Stimulated activated naive CD8-positive, alpha-beta T cell treated with anti-CD3 and anti-CD28 coated beads, Interleukin-15, amount 100 ng/mL, for 72 hours (primary cell): ENCODE measurements at regions not wholly inside any gene's neighbourhood (a gene's known extent, or its start where the extent isn't known, plus 50 kb on each side); places are given as distances from the start of the nearest gene placed in this dataset.

Experiments used
- ATAC-seq: fragments of 150-1000 bp; cut with Tn5 transposase; 2 replicates; pipeline ENCODE4 v1.10.0; 2021; ENCODE audit warnings: mild to moderate bottlenecking, moderate library complexity
- DNase-seq, 2 donors: peaks; one replicate each; pipeline ENCODE4 v3.0.0; 2021 to 2022
- H3K27ac Mint-ChIP-seq, 2 donors: one replicate each; pipeline ENCODE4 v1.8.0; 2022; ENCODE audit warnings: mild to moderate bottlenecking in 2 of 2, mixed read lengths in 2 of 2, moderate library complexity in 2 of 2
- H3K27me3 Mint-ChIP-seq: one replicate; pipeline ENCODE4 v1.8.0; 2022; ENCODE audit warnings: mixed read lengths
- H3K4me1 Mint-ChIP-seq: one replicate; pipeline ENCODE4 v1.8.0; 2022; ENCODE audit warnings: mild to moderate bottlenecking, mixed read lengths
- H3K4me3 Mint-ChIP-seq, 2 donors: one replicate each; pipeline ENCODE4 v1.8.0; 2022; ENCODE audit warnings: mild to moderate bottlenecking in 2 of 2, mixed read lengths in 2 of 2, moderate library complexity in 1 of 2
- H3K9me3 Mint-ChIP-seq, 2 donors: one replicate each; pipeline ENCODE4 v1.8.0; 2022; ENCODE audit warnings: mixed read lengths in 2 of 2

DNA sequence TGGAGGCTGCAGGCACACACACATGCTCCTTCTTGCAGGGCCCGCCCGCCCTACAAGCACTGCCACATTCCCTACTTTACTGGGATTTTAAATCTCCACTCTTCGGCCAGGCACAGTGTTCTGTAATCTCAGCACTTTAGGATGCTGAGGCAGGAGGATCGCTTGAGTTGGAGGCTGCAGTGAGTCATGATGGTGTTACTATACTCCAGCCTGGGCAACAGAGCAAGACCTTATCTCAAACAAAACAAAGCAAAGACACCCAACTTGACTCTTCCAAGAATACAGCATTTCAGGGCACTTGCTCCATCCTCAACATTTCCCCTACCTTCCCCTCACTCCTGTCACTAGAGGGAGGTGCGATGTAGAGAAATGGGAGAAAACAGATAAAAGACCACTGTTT, 194.0 kb downstream of the MYLK4 start:
- H3K9me3 Mint-ChIP-seq: no peaks in the 10 kb centered on the region
- H3K4me1 Mint-ChIP-seq: peaks cover 6% of the 10 kb centered on the region
- no peak overlapping the region for H3K4me3 Mint-ChIP-seq
- ATAC-seq (no peak), DNase-seq (no peak)
- H3K27me3 Mint-ChIP-seq: peaks cover 86% of the 10 kb centered on the region
- no peak overlapping the region for H3K27ac Mint-ChIP-seq

DNA sequence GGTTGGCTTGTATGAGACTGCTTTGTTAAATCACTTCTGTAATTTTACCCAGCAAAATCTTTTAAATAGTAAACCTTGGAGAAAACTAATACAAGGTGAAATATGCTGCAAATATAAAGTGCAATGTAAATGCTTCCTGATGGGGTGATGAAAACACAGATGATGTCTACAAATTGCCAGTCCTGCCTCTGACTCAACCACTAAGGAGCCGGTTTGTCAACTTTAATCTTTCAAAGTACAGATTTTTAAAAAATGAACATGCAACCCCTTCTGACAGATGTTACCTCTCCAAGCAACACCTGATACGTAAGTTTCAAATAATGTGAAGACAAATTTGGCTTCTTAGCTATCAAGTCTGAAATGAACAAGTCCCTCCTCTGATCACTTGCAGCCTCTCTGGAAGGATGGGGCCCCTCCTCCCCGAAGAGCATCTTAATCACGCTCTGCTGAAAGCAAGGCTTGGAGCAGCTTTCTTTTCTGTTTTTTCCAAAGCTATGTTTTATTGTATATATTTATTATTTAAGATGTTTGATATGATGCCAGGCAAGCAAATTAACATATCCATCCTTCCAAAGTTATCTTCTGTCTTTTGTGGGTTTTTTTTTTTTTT, 196.0 kb downstream of the MYLK4 start:
- Mint-ChIP-seq H3K4me3 (no peak overlapping the region), H3K27ac (no peak overlapping the region), H3K9me3 (no peaks in the 10 kb centered on the region), H3K27me3 (peaks cover 82% of the 10 kb centered on the region), H3K4me1 (peaks cover 6% of the 10 kb centered on the region)
- DNase-seq (no peak), ATAC-seq (no peak)

DNA sequence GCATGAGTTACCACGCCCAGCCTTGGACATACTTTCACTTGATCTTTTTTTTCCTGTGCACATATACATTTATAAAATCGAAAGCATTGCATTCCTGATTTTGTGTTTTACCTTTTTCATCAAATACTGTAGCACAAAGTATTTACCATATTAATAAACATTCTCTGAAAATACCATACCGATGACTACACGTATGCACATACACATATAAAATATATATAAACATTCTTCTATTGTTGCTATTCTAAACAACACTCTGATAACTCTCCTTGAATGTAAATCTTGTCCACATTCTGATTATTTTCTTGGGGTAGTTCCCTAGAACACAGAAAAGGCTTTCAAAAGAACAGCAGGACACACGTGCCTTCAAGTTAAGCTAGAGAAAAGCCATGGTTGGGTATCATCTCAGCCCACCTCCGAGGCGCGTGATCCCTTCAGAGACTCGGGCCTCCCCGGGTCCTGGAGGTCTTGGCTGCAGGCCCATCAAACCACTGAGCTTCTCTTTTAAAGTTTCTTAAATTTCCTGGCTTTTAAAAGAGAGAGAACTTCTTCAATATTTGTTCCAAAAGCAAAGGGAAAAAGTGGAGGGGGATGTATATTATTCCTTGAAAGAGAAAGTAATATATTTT, 198.1 kb downstream of the MYLK4 start:
- H3K4me3 Mint-ChIP-seq: no peak overlapping the region
- no peak for DNase-seq
- H3K9me3 Mint-ChIP-seq: no peaks in the 10 kb centered on the region
- peaks cover 6% of the 10 kb centered on the region for H3K4me1 Mint-ChIP-seq
- ATAC-seq: no peak
- peaks cover 83% of the 10 kb centered on the region for H3K27me3 Mint-ChIP-seq
- no peak overlapping the region for H3K27ac Mint-ChIP-seq

GRCh38 chr6:2551705-2552104, 199.0 kb downstream of the MYLK4 start:
- H3K27me3 Mint-ChIP-seq: peaks cover 83% of the 10 kb centered on the region
- DNase-seq (no peak), ATAC-seq (no peak)
- H3K27ac Mint-ChIP-seq: no peak overlapping the region
- no peak overlapping the region for H3K4me3 Mint-ChIP-seq
- H3K9me3 Mint-ChIP-seq: no peaks in the 10 kb centered on the region
- peaks cover 6% of the 10 kb centered on the region for H3K4me1 Mint-ChIP-seq

GRCh38 chr6:2550247-2550646, 200.5 kb downstream of the MYLK4 start:
- peaks cover 85% of the 10 kb centered on the region for H3K27me3 Mint-ChIP-seq
- DNase-seq: no peak
- no peak for ATAC-seq

DNA sequence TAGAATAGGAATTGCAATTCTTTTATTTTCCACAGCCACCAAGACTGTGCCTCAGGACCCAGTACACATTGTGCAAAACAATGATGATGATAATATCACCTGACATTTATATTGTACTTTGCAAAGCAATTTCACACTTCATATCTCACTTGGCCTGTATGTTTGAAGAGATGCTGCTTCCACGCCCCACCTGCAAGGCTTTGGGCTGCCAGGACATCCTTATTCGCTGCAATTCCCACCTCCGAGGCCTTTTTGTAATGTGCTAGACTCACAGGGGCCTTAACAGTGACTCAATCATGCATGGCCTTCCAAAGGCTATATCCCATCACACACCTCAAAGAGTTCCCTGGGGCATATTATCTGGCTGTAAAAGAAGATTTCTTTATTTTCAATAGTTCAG, 200.9 kb downstream of the MYLK4 start:
- Mint-ChIP-seq H3K27ac (no peak overlapping the region), H3K9me3 (no peaks in the 10 kb centered on the region), H3K4me3 (no peak overlapping the region), H3K27me3 (peaks cover 81% of the 10 kb centered on the region), H3K4me1 (no peaks in the 10 kb centered on the region)
- DNase-seq (no peak), ATAC-seq (no peak)

More at GRCh38 chr6:2550247-2550646, 200.5 kb downstream of the MYLK4 start:
- no peak overlapping the region for H3K4me3 Mint-ChIP-seq
- no peaks in the 10 kb centered on the region for H3K9me3 Mint-ChIP-seq
- no peak overlapping the region for H3K27ac Mint-ChIP-seq
- H3K4me1 Mint-ChIP-seq: no peaks in the 10 kb centered on the region

- ATAC-seq (no peak), DNase-seq (no peak)
- Mint-ChIP-seq H3K4me3 (no peak overlapping the region), H3K27me3 (peaks cover 78% of the 10 kb centered on the region), H3K4me1 (peaks cover 15% of the 10 kb centered on the region), H3K27ac (no peak overlapping the region), H3K9me3 (no peaks in the 10 kb centered on the region)
Measured at GRCh38 chr6:2547355-2547754, 203.4 kb downstream of the MYLK4 start.

DNA sequence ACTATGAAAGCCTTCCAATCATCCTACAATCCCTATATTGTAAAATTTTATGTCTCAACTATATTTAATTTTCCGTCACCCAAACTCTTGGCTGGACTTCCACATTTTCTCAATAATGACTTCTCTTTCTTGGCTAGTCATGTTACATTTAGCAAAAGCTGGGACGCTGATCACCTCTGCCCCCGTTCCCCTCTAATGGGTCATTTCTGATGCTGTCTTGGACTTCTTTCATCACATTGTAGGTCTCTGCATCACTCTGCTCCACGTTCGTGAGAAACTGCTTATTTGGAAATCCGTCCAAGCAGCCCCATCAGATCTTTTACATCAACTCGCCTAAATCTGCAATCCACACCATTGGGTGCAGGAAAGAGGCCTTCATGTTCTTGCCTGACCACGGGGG, 203.8 kb downstream of the MYLK4 start:
- peaks cover 82% of the 10 kb centered on the region for H3K27me3 Mint-ChIP-seq
- H3K9me3 Mint-ChIP-seq: no peaks in the 10 kb centered on the region
- H3K27ac Mint-ChIP-seq: no peak overlapping the region
- no peak for ATAC-seq
- H3K4me3 Mint-ChIP-seq: no peak overlapping the region
- H3K4me1 Mint-ChIP-seq: peaks cover 19% of the 10 kb centered on the region
- DNase-seq: no peak

DNA sequence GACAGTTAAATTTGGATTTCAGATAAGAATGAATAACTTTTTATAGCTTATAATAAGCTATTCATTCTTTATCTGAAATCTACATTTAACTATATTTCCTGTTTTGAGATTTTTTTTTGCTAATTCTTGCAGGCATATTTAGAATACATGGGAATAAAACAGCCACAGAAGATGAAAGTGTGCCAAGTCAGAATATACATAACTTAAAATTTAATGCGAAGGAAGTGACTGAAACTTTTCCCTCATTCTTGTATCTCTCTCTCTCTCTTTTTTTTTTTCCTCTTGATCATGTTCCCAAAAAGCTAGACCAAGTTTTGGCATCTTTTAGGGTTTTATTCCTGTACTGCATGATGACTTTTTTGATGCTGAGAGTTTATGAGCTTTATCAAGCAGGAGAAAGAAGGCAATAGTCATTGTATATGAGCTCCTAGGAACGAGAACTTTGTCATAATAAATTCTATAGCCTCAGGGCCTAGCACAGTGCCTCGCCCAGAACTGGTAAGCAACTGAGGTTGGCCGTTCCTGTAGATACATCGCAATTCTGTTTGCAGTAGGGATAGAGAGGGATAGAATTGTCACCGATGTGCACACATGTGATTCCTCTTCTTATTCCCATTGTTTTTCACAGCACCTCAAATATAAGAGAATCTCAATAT, 205.2 kb downstream of the MYLK4 start:
- ATAC-seq (no peak), DNase-seq (no peak)
- Mint-ChIP-seq H3K27me3 (peaks cover 88% of the 10 kb centered on the region), H3K9me3 (no peaks in the 10 kb centered on the region), H3K4me1 (peaks cover 19% of the 10 kb centered on the region), H3K4me3 (no peak overlapping the region), H3K27ac (no peak overlapping the region)

DNA sequence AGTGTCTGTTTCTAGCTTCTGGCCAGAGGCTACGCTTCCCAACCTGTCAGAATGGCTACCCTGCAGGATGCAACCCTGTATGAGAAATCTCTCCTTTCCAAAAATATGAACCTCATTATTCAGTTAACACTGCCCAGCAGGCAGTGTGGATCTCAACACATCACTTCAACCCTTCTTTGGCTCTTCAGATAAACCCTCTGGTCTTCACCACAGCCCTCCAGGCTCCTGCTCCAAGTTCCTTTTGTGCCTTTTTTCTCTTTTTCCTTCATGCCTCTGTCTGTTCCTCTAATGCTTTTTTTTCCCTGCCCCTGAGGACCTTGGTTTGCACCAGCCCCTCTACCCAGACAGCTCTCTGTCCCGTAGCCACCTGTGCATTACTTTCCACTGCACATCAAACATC, 207.4 kb downstream of the MYLK4 start:
- peak; percentile 27 for ATAC-seq
- peaks cover 19% of the 10 kb centered on the region for H3K4me1 Mint-ChIP-seq
- DNase-seq: no peak
- peaks cover 83% of the 10 kb centered on the region for H3K27me3 Mint-ChIP-seq
- no peak overlapping the region for H3K27ac Mint-ChIP-seq
- no peak overlapping the region for H3K4me3 Mint-ChIP-seq
- no peaks in the 10 kb centered on the region for H3K9me3 Mint-ChIP-seq

DNA sequence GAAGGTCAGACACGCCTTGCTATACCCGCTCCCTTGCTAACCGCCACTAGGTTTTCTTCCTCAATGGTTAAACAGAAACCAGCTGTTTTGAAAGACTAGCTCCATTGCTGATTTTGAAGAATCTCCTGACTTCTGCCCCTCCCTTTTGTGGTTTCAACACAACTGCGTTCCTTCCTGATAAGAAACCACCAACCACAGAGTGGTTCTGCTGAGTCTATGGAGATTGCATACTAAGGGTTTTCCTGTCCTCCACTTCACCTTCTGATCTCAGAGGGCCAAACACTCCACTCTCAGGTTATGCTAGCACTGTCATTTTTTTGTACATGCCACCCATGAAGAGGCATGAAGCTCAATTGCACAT, 207.9 kb downstream of the MYLK4 start:
- DNase-seq: peak; percentile 18 to 55
- Mint-ChIP-seq H3K4me1 (peaks cover 19% of the 10 kb centered on the region), H3K27ac (no peak overlapping the region)

DNA sequence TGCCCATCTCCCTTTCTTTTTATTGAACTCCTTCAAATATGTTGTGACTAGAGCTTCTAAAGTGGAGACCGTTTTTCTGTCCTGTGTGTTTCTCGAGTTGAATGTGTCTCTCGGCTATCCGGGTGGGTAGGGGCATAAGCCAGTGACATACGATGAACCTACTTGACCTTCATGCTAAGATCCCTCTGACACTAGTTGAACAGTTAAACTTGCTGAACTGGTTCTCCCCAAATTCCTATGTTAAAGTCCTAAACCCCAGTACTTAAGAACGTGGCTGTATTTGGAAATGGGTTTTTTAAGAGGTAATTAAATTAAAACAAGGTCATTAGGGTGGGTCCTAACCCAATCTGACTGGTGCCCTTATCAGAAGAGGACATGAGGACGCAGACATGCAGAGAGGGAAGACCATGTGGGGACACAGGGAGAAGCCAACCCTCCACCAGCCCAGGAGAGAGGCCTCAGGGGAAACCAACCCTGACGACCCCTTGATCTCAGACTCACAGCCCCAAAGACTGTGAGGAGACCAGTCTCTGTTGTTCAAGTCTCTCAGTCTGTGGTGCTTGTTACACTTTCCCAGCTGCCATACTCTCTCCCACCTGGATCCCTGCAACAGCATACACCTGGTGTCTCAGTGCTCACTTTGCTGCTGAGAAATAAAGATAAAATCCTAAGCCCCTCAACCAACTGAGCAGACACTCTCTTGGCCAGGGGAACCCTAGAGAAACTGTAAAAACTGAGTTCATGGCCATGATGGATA, 208.4 kb downstream of the MYLK4 start:
- DNase-seq: no peak
- Mint-ChIP-seq H3K4me3 (peak overlapping the region in 1 of 2 donors; percentile 32), H3K27me3 (peaks cover 83% of the 10 kb centered on the region), H3K4me1 (peaks cover 19% of the 10 kb centered on the region), H3K9me3 (no peaks in the 10 kb centered on the region), H3K27ac (no peak overlapping the region)
- ATAC-seq: no peak

More for the DNA sequence above, 207.9 kb downstream of the MYLK4 start:
- Mint-ChIP-seq H3K9me3 (no peaks in the 10 kb centered on the region), H3K4me3 (peak overlapping the region in 1 of 2 donors; percentile 32), H3K27me3 (peaks cover 83% of the 10 kb centered on the region)
- peak; percentile 97 for ATAC-seq

GRCh38 chr6:2536451-2536850, 214.3 kb downstream of the MYLK4 start:
- H3K4me3 Mint-ChIP-seq: no peak overlapping the region
- H3K4me1 Mint-ChIP-seq: no peaks in the 10 kb centered on the region
- no peak for ATAC-seq

DNA sequence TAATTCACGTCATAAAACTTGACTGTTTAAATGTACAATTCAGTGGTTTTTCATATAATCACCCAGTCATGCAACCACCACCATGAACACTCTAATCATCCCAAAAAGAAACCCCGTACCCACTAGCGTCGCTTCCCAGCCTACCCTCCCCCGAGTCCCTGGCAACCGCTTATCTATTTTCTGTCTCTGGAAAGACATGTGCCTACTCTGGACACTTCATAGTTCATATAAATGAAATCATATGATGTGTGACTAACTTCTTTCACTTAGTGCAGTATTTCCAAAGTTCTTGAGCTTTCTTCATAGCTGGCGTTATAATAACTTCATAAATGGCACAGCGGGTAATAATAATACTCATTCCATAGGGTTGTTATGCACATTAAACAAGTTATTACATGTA, 215.2 kb downstream of the MYLK4 start:
- H3K4me3 Mint-ChIP-seq: no peak overlapping the region
- no peak for DNase-seq
- H3K27ac Mint-ChIP-seq: no peak overlapping the region
- no peaks in the 10 kb centered on the region for H3K4me1 Mint-ChIP-seq
- peaks cover 75% of the 10 kb centered on the region for H3K27me3 Mint-ChIP-seq
- ATAC-seq: no peak
- H3K9me3 Mint-ChIP-seq: peaks cover 0 to 4% of the 10 kb centered on the region in 2 donors

More at GRCh38 chr6:2536451-2536850, 214.3 kb downstream of the MYLK4 start:
- DNase-seq: no peak
- Mint-ChIP-seq H3K27ac (no peak overlapping the region), H3K27me3 (peaks cover 75% of the 10 kb centered on the region), H3K9me3 (no peaks in the 10 kb centered on the region)

DNA sequence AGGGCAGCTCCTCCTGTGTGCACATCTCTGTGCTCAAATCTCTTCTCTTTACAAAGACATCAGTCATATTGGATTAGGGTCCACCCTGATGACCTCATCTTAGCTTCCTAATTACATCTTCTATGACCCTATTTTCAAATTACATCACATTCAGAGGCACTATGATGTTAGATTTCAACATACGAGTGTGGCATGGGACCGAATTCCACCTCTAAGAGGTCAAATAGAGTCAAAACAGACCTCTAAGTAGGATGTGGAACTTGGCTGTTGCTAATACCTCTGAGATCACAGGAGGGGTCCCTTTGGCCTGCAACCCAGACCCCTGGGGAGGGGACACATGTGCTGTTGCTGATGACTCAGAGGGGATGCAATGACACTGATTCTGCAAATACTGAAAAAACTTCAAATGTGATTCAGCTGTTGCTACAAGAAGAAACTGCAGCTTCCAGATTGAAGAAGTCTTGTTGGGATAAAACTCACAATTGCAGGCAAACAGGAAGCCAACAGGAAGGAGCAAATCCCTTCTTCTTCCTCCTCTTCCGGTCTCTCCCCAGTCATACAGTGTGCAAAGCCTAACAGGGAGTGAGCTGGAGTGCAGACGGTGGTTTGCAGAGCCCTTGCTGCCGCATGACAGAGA, 216.2 kb downstream of the MYLK4 start:
- no peaks in the 10 kb centered on the region for H3K4me1 Mint-ChIP-seq
- H3K4me3 Mint-ChIP-seq: no peak overlapping the region
- H3K27me3 Mint-ChIP-seq: peaks cover 80% of the 10 kb centered on the region
- no peak overlapping the region for H3K27ac Mint-ChIP-seq
- ATAC-seq (no peak), DNase-seq (no peak)
- peaks cover 0 to 9% of the 10 kb centered on the region in 2 donors for H3K9me3 Mint-ChIP-seq
